GM11168 (cell line): ENCODE measurements at regions not wholly inside any gene's neighbourhood (a gene's known extent, or its start where the extent isn't known, plus 50 kb on each side); places are given as distances from the start of the nearest gene placed in this dataset.

Source experiments
- in situ Hi-C: fragments of 300-500 bp; cut with MboI; formaldehyde crosslinking; loops from one replicate; pipeline ENCODE4 v1.12.0; 2022; ENCODE audit warnings: low sequenced_read_pairs; ENCODE audit not compliant: unreplicated experiment

GRCh38 chr7:155927905-155928304, 115.6 kb upstream of the SHH start:
- in situ Hi-C loops: no loop called here

DNA sequence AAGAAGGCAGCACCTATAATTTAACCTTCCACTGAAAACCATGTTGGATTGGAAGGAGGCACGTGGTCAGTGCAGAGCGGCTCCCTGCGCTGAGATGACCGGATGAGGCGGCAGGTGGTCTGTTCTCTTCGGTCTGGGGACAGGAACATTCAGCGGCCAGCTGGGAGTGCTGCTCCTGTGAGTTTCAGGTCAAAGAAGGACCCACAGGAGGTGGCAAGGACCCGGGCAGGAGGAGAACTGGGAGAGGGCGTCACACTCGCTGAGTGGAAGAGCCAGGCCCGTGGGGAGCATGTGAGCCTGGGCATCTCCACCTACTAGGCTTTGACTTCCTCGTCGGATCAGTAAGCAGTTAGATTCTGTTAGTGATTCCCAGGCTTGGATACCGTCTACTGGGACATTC, 113.4 kb upstream of the SHH start:
- in situ Hi-C loops: no loop called here

DNA sequence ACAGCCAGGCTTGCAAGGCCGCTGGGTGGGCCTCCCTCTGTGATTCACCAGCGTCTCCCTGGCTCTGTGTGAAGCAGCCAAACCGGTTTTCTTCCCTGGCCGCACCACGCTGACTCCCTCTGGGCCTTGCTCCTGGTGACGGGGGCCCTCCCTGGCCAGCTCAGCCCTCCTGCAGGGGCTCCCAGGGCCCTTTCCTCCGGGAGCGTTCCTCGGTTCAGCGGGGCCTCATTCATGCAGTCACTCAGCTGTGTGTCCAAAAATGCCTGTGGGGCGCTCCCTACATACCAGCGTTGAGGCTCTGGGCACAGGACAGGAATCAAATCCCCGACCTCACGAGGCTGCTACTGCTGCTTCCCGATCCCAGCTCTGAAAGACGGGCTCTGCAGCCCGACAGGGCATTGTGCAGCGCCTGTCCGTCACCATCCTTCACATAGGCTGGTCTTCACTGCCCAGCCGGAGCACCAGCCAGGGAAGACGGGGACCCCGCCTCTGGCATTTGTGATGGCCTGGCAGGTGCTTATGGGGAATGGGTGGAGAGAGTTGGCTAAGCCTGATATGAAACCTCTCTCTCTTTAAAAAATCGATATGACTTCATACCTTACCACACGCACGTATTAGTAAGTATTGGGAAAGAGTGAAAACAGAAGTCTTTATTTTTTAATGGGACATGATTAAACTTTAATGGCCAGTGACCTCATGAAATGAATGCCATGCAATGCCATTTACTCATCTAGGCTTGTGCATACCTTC, 110.0 kb upstream of the SHH start:
- in situ Hi-C loops: no loop called here

DNA sequence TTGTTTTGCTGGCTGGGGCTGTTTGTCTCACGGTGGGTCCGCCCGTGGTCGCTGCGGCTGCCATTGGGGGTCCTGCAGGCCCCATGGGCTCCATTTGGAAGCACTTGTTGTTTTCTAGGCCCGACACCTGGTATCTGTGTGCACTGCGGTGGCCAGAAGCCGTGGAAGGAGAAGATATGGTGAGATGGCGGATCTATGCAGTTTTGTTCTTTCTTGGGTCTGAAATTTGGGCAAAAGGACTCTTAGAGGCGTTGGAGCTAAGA, 109.5 kb upstream of the SHH start:
- in situ Hi-C loops: no loop called here

- in situ Hi-C loops: no loop called here
These were observed 109.0 kb upstream of the SHH start for GRCh38 chr7:155921086-155921803.

- in situ Hi-C loops: no loop called here
These were observed 107.8 kb upstream of the SHH start for GRCh38 chr7:155920068-155920461.

GRCh38 chr7:155919391-155920067, 107.3 kb upstream of the SHH start:
- in situ Hi-C loops: no loop called here

GRCh38 chr7:155918720-155919390, 106.6 kb upstream of the SHH start:
- in situ Hi-C loops: no loop called here

DNA sequence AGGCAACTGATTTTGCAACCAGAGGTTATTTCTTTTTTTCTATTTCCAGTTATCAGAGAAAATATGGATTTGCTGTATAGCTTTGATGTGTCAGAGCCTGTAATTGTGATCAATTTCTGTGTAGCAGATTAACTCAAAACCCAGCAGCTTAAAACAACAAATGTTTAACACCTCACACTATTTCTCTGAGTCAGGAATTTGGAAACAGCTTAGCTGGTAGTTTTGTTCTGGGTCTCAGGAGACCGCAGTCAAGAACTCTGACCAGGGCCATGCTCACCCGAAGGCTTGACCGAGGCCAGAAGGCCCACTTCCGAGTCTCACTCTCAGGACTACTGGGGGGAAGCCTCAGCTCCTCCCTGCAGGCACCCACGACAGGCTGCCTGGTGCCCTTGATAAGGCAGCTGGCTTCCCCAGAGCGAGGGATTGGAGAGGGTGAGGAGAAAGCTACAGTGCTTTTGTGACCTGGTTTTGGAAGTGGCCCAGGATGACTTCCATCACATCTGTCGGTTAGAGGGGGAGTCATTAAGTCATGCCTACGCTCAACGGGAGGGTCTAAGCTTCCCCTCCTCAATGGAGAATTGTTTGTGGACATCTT, 105.7 kb upstream of the SHH start:
- in situ Hi-C loops: no loop called here

- in situ Hi-C loops: no loop called here
These were observed 104.8 kb upstream of the SHH start for GRCh38 chr7:155916926-155917655.

GRCh38 chr7:155914341-155914740, 102.1 kb upstream of the SHH start:
- in situ Hi-C loops: no loop called here

DNA sequence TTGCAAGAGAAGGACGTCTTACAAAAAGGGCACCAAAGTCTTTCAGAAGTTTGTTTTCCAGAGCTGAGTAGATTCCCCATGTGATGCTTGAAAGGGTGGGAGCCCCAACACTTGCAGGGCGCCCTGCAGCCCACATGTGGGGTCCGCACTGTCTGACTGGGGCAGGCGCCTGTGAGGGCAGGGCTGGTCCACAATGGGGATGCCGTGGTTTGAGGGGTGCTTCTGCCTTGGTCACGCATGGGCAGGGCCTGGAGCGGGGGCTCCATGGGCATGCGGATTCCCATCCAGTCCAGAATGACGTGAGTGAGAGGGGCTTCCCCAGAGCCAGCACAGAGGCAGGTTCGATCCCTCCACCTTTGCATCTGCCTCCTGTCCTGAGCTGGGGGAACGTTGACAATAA, 101.5 kb upstream of the SHH start:
- in situ Hi-C loops: no loop called here

DNA sequence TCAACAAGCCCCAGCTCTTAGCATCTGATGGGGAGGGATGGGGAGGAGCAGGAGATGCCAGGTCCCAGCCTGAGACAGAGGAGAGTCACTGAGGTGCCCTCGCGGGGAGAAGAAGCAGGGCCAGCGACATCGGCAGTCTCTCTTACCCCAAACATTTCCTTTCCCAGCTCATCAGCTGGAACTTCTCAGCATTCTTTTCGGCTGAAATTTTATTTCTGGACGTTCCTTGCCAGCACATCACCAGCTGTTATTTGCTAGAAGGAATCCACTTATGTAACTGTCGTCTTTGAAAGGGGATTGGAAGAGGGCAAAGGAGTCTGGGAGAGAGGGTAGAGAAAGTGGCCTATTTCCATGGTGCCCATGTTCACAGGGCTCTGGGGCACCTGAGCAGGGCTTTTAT, 101.0 kb upstream of the SHH start:
- in situ Hi-C loops: no loop called here

GRCh38 chr7:155911471-155912105, 99.3 kb upstream of the SHH start:
- in situ Hi-C loops: no loop called here

GRCh38 chr7:155908385-155908784, 96.1 kb upstream of the SHH start:
- in situ Hi-C loops: no loop called here

DNA sequence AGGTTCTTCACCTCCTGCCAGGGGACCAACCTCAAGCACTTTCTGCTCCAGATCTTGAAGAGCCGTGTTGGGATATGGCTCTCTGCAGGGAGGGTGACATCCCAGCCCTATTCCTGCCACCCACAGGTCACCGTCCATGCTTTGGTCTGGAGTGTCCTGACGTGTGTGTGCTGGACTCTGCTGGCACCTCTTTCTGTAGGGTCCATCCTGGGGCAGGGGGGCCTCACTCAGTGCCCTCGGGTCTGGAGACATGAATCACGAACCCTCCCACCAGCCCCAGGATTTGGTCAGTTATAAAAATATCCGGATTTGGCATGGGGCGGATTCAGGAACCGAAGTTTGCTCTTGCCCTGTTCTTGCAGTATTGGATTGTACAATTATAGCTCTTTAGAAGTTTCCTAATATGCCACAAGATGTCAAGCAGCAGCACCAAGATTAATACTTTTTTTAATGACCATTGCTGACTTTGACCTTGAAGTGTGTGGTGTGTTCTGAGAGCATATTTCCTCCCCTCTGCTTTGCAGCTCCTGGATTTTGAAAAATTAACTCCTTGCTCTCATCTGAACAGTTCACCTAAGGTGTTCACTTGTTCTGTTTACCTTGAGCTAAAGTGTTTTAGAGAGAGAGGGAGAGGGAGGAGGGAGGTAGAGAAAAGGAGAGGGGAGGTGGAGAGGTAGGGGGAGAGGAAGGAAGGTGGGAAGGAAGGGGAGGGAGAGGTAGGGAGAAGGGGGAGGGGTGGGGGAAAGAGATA, 95.4 kb upstream of the SHH start:
- in situ Hi-C loops: no loop called here

DNA sequence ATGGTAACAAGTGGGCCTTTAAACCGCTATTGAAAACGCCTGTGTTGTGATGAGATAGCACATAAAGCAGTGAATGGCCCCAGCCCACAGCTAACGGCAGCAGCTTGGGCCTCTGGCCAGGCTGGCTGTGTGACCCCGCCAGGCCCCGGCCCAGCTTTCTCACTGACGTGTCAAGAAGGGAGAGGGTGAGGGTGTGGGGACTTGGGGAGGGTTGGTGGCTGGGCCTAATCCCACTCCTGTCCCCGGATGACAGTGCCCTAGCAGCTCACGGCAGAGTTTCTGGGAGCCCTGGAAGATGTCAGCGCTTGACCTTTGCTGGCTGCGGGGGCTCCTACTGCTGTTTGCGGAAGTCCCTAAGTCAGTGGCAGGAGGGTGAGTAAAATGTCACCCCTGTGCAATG, 88.9 kb upstream of the SHH start:
- in situ Hi-C loops: no loop called here

GRCh38 chr7:155899596-155899995, 87.3 kb upstream of the SHH start:
- in situ Hi-C loops: no loop called here
